Superior temporal gyrus (tissue), 1 donor: ENCODE measurements at regions not wholly inside any gene's neighbourhood (a gene's known extent, or its start where the extent isn't known, plus 50 kb on each side); places are given as distances from the start of the nearest gene placed in this dataset.
"Not testable (repeated sequence)": the region's sequence is repeated elsewhere in the genome, so short reads cannot be mapped to it uniquely, and the experiment has no call there.

Source experiments
- DNase-seq: peaks from one replicate; pipeline ENCODE4 v3.0.0-alpha.2; 2016; ENCODE audit errors: extremely low spot score

DNA sequence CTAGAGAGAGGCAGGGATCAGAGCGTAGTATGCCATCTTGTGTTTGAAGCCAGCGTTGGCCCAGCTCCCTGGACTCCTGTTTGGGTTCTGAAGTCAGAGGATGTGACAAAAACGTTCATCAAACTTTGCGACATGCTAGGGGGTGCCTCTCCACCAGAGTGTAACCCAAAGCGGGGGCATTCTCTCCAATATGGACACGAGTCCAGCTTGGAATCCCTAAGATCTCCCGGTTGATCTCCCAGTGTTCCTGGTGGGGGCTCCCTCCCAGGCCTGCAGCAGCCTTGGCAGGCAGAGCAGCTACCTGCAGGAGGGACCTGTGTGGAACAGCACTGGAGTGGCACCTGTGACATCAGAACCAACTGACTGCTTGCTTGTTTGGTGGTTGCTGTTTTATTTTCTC is 218.8 kb upstream of the ECI2 start:
- no peak for DNase-seq

- DNase-seq: peak; percentile 53
Observed at GRCh38 chr6:4352731-4353130, 217.4 kb upstream of the ECI2 start.

DNA sequence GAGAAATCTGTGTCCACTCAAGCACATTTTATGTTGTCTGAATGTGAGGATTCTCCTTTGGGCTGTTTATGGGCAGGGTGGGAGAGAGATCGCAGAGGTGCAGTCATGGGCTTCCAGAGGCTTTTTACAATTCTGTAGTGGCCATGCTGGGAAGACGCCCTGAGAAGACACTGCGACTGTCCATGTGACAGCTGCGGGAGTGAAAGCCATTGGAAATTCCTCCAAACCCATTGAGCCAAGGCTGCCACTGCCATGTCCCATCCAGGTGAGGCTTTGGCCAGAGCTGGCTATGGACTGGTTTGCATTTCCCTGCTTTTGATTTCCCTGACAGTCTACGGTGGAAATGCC is 216.9 kb upstream of the ECI2 start:
- peak; percentile 25 for DNase-seq

DNA sequence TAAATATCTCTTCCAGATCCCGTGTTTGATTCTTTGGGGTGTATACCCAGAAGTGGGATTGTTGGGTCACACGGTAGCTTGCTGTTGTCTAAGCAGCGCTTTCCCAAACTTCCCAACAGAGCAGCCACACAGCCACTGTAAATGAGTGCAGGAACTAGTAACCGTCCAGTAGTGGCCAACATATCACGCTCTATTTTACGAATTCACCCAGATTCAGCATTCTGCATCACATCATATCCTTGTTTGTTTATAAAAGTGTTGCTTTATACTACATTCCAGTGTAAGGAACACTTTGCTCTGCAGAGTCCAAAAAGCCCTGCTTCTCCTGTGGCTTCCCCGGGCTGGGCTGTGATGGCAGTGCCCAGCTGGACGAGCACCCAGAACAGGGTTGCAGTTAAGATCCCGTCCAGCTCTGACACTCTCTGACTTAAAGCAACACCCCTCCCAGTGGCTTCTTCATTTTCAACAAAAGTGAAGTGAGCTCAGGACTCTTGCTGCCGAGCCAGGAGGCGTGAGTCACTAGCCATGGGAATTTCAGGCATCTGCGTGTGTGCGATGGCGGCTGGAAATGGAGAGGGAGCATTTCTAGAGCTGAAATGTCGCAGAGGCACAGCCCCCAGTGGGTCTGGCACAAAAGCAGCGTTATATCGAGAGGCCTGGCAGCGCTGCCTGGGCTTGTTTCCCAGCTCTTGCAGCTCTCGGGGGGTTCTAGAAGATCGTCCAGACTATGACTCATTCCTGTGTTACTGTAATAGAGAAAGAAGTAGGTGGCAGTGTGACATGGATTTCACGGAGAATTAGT is 216.3 kb upstream of the ECI2 start:
- peak; percentile 84 for DNase-seq

GRCh38 chr6:4350567-4351519 is 215.5 kb upstream of the ECI2 start:
- DNase-seq: no peak

- no peak for DNase-seq
Observed at GRCh38 chr6:4349931-4350330, 214.6 kb upstream of the ECI2 start.

DNA sequence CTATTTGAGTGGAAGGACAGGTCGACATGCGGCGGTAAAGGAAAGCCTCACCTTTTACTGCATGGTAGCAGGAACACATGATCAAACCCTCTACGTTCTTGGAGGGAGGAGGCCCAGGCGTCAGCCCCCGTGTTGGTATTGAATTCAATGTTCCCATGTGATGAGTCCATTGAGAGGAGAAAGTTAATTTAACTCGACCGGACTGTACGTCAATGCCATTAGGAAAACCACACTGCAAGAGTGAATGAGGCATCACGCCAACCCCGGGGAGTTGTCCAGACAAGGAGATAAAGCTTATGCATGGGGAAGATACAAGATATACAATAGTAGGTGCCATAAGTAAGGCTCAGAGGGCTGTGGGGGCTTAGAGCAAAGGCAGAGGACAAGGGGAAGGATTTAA is 213.9 kb upstream of the ECI2 start:
- no peak for DNase-seq

- no peak for DNase-seq
Observed at GRCh38 chr6:4348462-4349112, 213.2 kb upstream of the ECI2 start.

DNA sequence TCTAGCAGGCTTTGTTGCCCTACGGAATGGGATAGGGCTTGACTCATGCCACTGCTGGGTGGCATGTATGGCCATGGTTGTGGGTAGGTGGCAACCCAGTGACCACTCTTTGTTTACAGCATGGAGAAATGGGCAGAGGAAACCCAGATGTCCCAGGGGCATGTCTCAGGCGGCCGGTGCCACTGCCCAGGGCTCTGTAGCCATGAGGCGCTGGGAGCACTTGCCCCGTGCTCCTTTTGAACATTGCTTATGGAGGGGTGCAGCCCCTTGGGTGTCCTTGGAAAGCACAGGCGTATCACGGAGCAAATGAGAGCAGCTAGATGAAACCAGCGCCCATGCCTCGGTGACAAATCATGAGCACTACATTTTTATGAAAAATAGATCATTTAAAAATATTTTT is 212.5 kb upstream of the ECI2 start:
- no peak for DNase-seq

- no peak for DNase-seq
Observed at GRCh38 chr6:4346659-4347333, 211.4 kb upstream of the ECI2 start.

- DNase-seq: no peak
Observed at GRCh38 chr6:4345543-4345942, 210.2 kb upstream of the ECI2 start.

- DNase-seq: no peak
Observed at GRCh38 chr6:4344317-4344899, 209.0 kb upstream of the ECI2 start.

GRCh38 chr6:4342407-4343137 is 207.2 kb upstream of the ECI2 start:
- no peak for DNase-seq

DNA sequence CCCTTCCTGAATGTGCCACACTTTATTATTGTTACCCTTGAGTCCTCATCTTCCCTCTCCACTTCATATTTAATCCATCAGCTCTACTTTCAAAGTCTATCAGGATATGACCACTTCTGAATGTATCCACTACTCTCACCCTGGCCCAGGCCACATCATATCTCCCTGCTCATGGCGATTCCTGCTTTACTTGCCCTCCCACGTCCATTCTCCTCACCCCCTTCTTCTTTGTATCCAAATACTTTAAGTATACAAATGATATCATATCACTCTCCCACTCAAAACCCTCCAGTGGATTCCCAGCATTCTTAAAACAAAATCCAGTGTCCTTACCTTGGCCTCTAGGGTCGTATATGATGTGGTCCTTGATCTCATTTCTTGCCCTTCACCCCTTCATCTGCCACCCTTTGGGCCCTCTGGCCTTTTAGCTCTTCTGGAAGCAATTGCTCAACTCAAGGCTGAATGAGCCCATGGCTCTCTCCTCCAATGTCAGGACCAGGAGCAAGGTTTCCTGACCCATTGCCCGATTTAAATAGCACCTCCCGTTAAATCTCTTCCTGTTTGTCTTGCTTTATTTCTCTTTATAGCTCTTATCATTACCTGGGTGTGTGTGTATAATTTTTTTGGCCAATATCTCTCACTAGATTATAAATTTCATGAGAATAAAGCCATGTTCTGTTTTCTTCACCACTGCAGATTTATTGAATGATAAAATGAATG is 205.9 kb upstream of the ECI2 start:
- no peak for DNase-seq

DNA sequence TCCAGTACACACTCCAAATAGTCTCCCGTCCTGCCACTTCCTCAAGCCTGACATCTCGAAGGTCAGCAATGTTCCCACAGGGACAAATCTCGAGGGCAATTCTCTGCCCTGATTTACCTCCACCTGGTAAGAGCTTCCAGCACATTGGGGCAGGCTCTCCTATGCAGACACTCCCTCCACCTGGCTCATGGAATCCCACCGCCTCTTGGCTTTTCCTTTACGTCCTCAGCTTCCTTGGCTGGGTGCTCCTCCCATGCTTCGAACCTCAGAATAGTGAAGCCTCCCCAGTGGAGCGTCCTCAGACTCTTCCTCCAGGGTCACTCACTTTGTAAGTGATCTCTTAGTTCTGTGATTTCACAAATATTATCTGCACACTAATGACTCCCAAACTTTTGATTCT is 205.2 kb upstream of the ECI2 start:
- DNase-seq: no peak

GRCh38 chr6:4338884-4339283 is 203.5 kb upstream of the ECI2 start:
- DNase-seq: no peak

- no peak for DNase-seq
Observed at GRCh38 chr6:4336778-4337442, 201.5 kb upstream of the ECI2 start.

DNA sequence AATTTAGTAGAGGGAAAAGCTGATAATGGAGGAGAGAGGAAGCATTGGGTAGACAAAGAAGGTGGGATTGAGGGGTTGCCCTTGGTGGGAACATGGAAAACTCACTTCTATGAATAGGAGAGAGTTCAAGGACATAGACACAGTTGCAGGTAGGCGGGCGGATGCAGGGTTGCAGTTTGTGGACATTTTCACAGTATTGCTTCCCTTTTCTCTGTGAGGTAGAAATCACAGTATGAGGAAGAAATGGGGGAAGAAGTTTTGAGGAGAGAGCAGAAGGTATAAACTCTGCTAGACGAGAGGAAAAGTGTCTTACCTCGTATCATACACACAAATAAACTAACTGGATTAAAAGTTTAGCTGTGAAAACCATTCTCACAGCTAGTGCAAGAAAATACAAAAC is 200.7 kb upstream of the ECI2 start:
- DNase-seq: no peak

DNA sequence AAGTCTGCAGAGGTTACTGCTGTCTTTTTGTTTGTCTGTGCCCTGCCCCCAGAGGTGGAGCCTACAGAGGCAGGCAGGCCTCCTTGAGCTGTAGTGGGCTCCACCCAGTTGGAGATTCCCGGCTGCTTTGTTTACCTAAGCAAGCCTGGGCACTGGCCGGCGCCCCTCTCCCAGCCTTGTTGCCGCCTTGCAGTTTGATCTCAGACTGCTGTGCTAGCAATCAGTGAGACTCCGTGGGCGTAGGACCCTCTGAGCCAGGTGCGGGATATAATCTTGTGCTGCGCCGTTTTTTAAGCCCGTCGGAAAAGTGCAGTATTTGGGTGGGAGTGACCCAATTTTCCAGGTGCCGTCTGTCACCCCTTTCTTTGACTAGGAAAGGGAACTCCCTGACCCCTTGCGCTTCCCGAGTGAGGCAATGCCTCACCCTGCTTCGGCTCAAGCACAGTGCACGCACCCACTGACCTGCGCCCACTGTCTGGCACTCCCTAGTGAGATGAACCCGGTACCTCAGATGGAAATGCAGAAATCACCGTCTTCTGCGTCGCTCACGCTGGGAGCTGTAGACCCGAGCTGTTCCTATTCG is 198.9 kb upstream of the ECI2 start:
- DNase-seq: not testable (repeated sequence)
